Upper lobe of left lung (tissue), 4 donors: ENCODE measurements at regions not wholly inside any gene's neighbourhood (a gene's known extent, or its start where the extent isn't known, plus 50 kb on each side); places are given as distances from the start of the nearest gene placed in this dataset.

ENCODE experiments used
- POLR2A ChIP-seq, 4 donors: fragments of 450-650 bp; IDR thresholded peaks; one replicate each; pipeline ENCODE4 v1.5.1; 2016 to 2017; ENCODE audit warnings: antibody characterized with exemption in 4 of 4, mild to moderate bottlenecking in 2 of 4
- TF ChIP-seq, protein P1 (sequence below), 6 experiments: fragments of 450-650 bp in 4 of 6; fragments of 200-600 bp in 2 of 6; sonication (generic) in 2 of 6; IDR thresholded peaks; one replicate each; pipeline ENCODE4 v1.5.1; 2016 to 2019; ENCODE audit warnings: antibody characterized with exemption in 6 of 6

DNA sequence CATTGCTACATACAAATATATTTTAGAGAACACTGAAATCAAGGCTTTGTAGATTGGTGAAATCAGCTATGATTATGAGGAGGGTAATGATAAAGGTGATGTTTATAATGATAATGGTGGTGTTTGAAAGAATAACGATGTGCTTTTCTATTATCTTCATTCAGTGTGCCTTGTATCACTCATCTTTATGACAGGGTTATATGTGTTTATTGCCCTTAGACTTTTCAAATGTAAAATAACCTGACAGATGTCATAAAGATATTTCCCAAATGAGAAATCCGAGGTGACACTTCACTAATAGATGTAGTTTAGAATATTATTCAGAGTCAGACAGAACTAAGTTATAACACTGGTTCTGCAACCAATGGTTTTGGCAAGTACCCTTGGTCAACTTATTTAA is 323.0 kb upstream of the SPANXN4 start:
- TF ChIP-seq, protein P1, sequence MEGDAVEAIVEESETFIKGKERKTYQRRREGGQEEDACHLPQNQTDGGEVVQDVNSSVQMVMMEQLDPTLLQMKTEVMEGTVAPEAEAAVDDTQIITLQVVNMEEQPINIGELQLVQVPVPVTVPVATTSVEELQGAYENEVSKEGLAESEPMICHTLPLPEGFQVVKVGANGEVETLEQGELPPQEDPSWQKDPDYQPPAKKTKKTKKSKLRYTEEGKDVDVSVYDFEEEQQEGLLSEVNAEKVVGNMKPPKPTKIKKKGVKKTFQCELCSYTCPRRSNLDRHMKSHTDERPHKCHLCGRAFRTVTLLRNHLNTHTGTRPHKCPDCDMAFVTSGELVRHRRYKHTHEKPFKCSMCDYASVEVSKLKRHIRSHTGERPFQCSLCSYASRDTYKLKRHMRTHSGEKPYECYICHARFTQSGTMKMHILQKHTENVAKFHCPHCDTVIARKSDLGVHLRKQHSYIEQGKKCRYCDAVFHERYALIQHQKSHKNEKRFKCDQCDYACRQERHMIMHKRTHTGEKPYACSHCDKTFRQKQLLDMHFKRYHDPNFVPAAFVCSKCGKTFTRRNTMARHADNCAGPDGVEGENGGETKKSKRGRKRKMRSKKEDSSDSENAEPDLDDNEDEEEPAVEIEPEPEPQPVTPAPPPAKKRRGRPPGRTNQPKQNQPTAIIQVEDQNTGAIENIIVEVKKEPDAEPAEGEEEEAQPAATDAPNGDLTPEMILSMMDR (IDR thresholded peaks at IDR 0.05) = no peak
- TF ChIP-seq POLR2A (IDR thresholded peaks at IDR 0.05) = no peak
